HG03025 (cell line): ENCODE measurements at regions not wholly inside any gene's neighbourhood (a gene's known extent, or its start where the extent isn't known, plus 50 kb on each side); places are given as distances from the start of the nearest gene placed in this dataset.
A peak's percentile ranks its signal among the peaks of the same experiment; 100 is the strongest.
"Not testable (repeated sequence)": the region's sequence is repeated elsewhere in the genome, so short reads cannot be mapped to it uniquely, and the experiment has no call there.

Experiments used
- ATAC-seq: cut with Tn5 transposase; IDR thresholded peaks from one replicate; pipeline ENCODE4 v1.9.1; 2021; ENCODE audit warnings: mild to moderate bottlenecking, moderate library complexity; ENCODE audit not compliant: unreplicated experiment, low FRiP score

GRCh38 chr3:81375921-81376320 lies 385.5 kb downstream of the GBE1 start:
- no peak for ATAC-seq

GRCh38 chr3:81364411-81364810 lies 397.0 kb downstream of the GBE1 start:
- no peak for ATAC-seq

- ATAC-seq: no peak
These were observed 397.6 kb downstream of the GBE1 start for GRCh38 chr3:81363816-81364215.

- ATAC-seq: no peak
These were observed 407.3 kb downstream of the GBE1 start for GRCh38 chr3:81354119-81354518.

- no peak for ATAC-seq
These were observed 408.6 kb downstream of the GBE1 start for GRCh38 chr3:81352867-81353266.

GRCh38 chr3:81349816-81350340 lies 411.6 kb downstream of the GBE1 start:
- ATAC-seq: no peak

GRCh38 chr3:81339040-81339845 lies 422.2 kb downstream of the GBE1 start:
- ATAC-seq: peak; percentile 83

- no peak for ATAC-seq
These were observed 425.0 kb downstream of the GBE1 start for GRCh38 chr3:81336470-81336869.

- not testable (repeated sequence) for ATAC-seq
These were observed 431.6 kb downstream of the GBE1 start for GRCh38 chr3:81329835-81330234.

GRCh38 chr3:81326245-81326644 lies 435.2 kb downstream of the GBE1 start:
- no peak for ATAC-seq

- no peak for ATAC-seq
These were observed 440.6 kb downstream of the GBE1 start for GRCh38 chr3:81320862-81321261.

- no peak for ATAC-seq
These were observed 446.4 kb downstream of the GBE1 start for GRCh38 chr3:81315030-81315429.

GRCh38 chr3:81311321-81311720 lies 450.1 kb downstream of the GBE1 start:
- no peak for ATAC-seq

- ATAC-seq: no peak
These were observed 453.1 kb downstream of the GBE1 start for GRCh38 chr3:81308306-81308705.

- no peak for ATAC-seq
These were observed 454.2 kb downstream of the GBE1 start for GRCh38 chr3:81307221-81307620.

- ATAC-seq: no peak
These were observed 458.1 kb downstream of the GBE1 start for GRCh38 chr3:81303321-81303720.

GRCh38 chr3:81302045-81302444 lies 459.4 kb downstream of the GBE1 start:
- ATAC-seq: peak; percentile 77

- no peak for ATAC-seq
These were observed 460.2 kb downstream of the GBE1 start for GRCh38 chr3:81301230-81301629.

- no peak for ATAC-seq
These were observed 461.0 kb downstream of the GBE1 start for GRCh38 chr3:81300324-81300927.

GRCh38 chr3:81299481-81299880 lies 462.0 kb downstream of the GBE1 start:
- ATAC-seq: no peak

- no peak for ATAC-seq
These were observed 465.4 kb downstream of the GBE1 start for GRCh38 chr3:81295906-81296577.
